HG03196 (cell line): ENCODE measurements at regions not wholly inside any gene's neighbourhood (a gene's known extent, or its start where the extent isn't known, plus 50 kb on each side); places are given as distances from the start of the nearest gene placed in this dataset.

Experiments used
- ATAC-seq: cut with Tn5 transposase; IDR thresholded peaks from one replicate; pipeline ENCODE4 v1.9.1; 2021; ENCODE audit not compliant: unreplicated experiment

- no peak for ATAC-seq
Observed at GRCh38 chr13:30359991-30360390, 52.6 kb upstream of the KATNAL1 start.

GRCh38 chr13:30360586-30360985, 53.2 kb upstream of the KATNAL1 start:
- ATAC-seq = no peak

- no peak for ATAC-seq
Observed at GRCh38 chr13:30362005-30362788, 54.8 kb upstream of the KATNAL1 start.

- no peak for ATAC-seq
Observed at GRCh38 chr13:30362869-30363268, 55.5 kb upstream of the KATNAL1 start.

- ATAC-seq = no peak
Observed at GRCh38 chr13:30363725-30364124, 56.4 kb upstream of the KATNAL1 start.

- no peak for ATAC-seq
Observed at GRCh38 chr13:30364133-30364532, 56.8 kb upstream of the KATNAL1 start.

GRCh38 chr13:30364876-30365275, 57.4 kb upstream of the UBE2L5 start:
- ATAC-seq = no peak

- ATAC-seq = no peak
Observed at GRCh38 chr13:30366088-30366487, 56.2 kb upstream of the UBE2L5 start.

GRCh38 chr13:30367296-30367695, 55.0 kb upstream of the UBE2L5 start:
- no peak for ATAC-seq

GRCh38 chr13:30370146-30370545, 52.1 kb upstream of the UBE2L5 start:
- no peak for ATAC-seq

GRCh38 chr13:30370916-30371521, 51.3 kb upstream of the UBE2L5 start:
- no peak for ATAC-seq

- ATAC-seq = peak; percentile 74
Observed at GRCh38 chr13:30371649-30372265, 50.5 kb upstream of the UBE2L5 start.
